GM23338 (cell line): ENCODE measurements at regions not wholly inside any gene's neighbourhood (a gene's known extent, or its start where the extent isn't known, plus 50 kb on each side); places are given as distances from the start of the nearest gene placed in this dataset.

Experiments used
- ATAC-seq: fragments of 200-7000 bp; cut with Tn5 transposase; 3 replicates; pipeline ENCODE4 v1.9.1; 2020
- DNase-seq: peaks from one replicate; pipeline ENCODE4 v3.0.0-alpha.2; 2015; ENCODE audit warnings: low spot score
- H2AFZ ChIP-seq: fragments of 200-600 bp; sonication (generic); 2 replicates; pipeline ENCODE4 v1.8.0; 2016; ENCODE audit warnings: antibody characterized with exemption, mild to moderate bottlenecking, moderate library complexity
- H3F3A ChIP-seq: fragments of 200-600 bp; sonication (generic); replicated peaks from 2 replicates; pipeline ENCODE4 v1.8.0; 2017; ENCODE audit warnings: antibody characterized with exemption, mixed run types, low read depth
- H3K27ac ChIP-seq: fragments of 200-600 bp; sonication (generic); 2 replicates; pipeline ENCODE4 v1.6.1; 2016; ENCODE audit warnings: low read depth
- H3K27me3 ChIP-seq: fragments of 200-600 bp; sonication (generic); 2 replicates; pipeline ENCODE4 v1.8.0; 2016; ENCODE audit warnings: mild to moderate bottlenecking, mixed run types, moderate library complexity; ENCODE audit not compliant: insufficient read depth
- H3K36me3 ChIP-seq: fragments of 200-600 bp; sonication (generic); 2 replicates; pipeline ENCODE4 v1.8.0; 2016; ENCODE audit warnings: mild to moderate bottlenecking; ENCODE audit not compliant: insufficient read depth
- H3K4me1 ChIP-seq: fragments of 200-600 bp; sonication (generic); 2 replicates; pipeline ENCODE4 v1.8.0; 2016; ENCODE audit warnings: mild to moderate bottlenecking, moderate library complexity; ENCODE audit not compliant: insufficient read depth
- H3K4me2 ChIP-seq: fragments of 200-600 bp; sonication (generic); 2 replicates; pipeline ENCODE4 v1.7.1; 2017; ENCODE audit warnings: mixed run types
- H3K4me3 ChIP-seq: fragments of 200-600 bp; sonication (generic); 2 replicates; pipeline ENCODE4 v1.6.1; 2016; ENCODE audit warnings: mixed run types
- H3K79me2 ChIP-seq: fragments of 200-600 bp; sonication (generic); replicated peaks from 2 replicates; pipeline ENCODE4 v1.8.0; 2017; ENCODE audit warnings: mild to moderate bottlenecking; ENCODE audit not compliant: insufficient read depth
- H3K9me2 ChIP-seq: fragments of 200-600 bp; sonication (generic); 2 replicates; pipeline ENCODE4 v1.8.0; 2017; ENCODE audit not compliant: insufficient read depth
- H4K20me1 ChIP-seq: fragments of 200-600 bp; sonication (generic); replicated peaks from 2 replicates; pipeline ENCODE4 v1.8.0; 2017; ENCODE audit warnings: mild to moderate bottlenecking; ENCODE audit not compliant: insufficient read depth
- H3K27ac Mint-ChIP-seq: 2 replicates; pipeline ENCODE4 v1.8.0; 2020; ENCODE audit warnings: inconsistent platforms, mild to moderate bottlenecking, moderate library complexity, mixed read lengths
- H3K27me3 Mint-ChIP-seq: 3 replicates; pipeline ENCODE4 v1.8.0; 2022; ENCODE audit warnings: low read depth, mild to moderate bottlenecking, moderate library complexity, mixed read lengths, inconsistent platforms; ENCODE audit not compliant: insufficient read depth, poor library complexity
- H3K36me3 Mint-ChIP-seq: 3 replicates; pipeline ENCODE4 v1.8.0; 2021; ENCODE audit warnings: low read depth, mild to moderate bottlenecking, inconsistent platforms, moderate library complexity, mixed read lengths
- H3K4me1 Mint-ChIP-seq: 3 replicates; pipeline ENCODE4 v1.8.0; 2020; ENCODE audit warnings: mild to moderate bottlenecking, inconsistent platforms, mixed read lengths
- H3K4me3 Mint-ChIP-seq: 3 replicates; pipeline ENCODE4 v1.8.0; 2021; ENCODE audit warnings: moderate library complexity, mild to moderate bottlenecking, inconsistent platforms, mixed read lengths
- H3K9me3 Mint-ChIP-seq: 3 replicates; pipeline ENCODE4 v1.8.0; 2020; ENCODE audit warnings: moderate library complexity, mild to moderate bottlenecking, inconsistent platforms, mixed read lengths
- CREB1 ChIP-seq: fragments of 250-450 bp; sonication (Bioruptor Pico); IDR thresholded peaks from 2 replicates; pipeline ENCODE4 v1.5.0; 2020; ENCODE audit warnings: low read depth, mild to moderate bottlenecking, moderate library complexity
- ETS1 ChIP-seq: IDR thresholded peaks from 2 replicates; pipeline ENCODE4 v1.6.1; 2016; ENCODE audit warnings: antibody characterized with exemption
- JUNB ChIP-seq: IDR thresholded peaks from one replicate; pipeline ENCODE4 v1.6.1; 2016; ENCODE audit warnings: antibody characterized with exemption; ENCODE audit not compliant: unreplicated experiment
- STAT1 ChIP-seq: IDR thresholded peaks from one replicate; pipeline ENCODE4 v1.6.1; 2016; ENCODE audit warnings: antibody characterized with exemption; ENCODE audit not compliant: unreplicated experiment
- ZNF114 ChIP-seq: fragments of 250-450 bp; sonication (Bioruptor Pico); IDR thresholded peaks from 2 replicates; pipeline ENCODE4 v1.5.0; 2020; ENCODE audit warnings: mild to moderate bottlenecking, moderate library complexity
- ZNF331 ChIP-seq: fragments of 250-450 bp; sonication (Bioruptor Pico); IDR thresholded peaks from 2 replicates; pipeline ENCODE4 v1.5.0; 2020; ENCODE audit warnings: low read depth, mild to moderate bottlenecking, moderate library complexity
- ZNF462 ChIP-seq: fragments of 250-450 bp; sonication (Bioruptor Pico); IDR thresholded peaks from 2 replicates; pipeline ENCODE4 v1.5.0; 2020; ENCODE audit warnings: mild to moderate bottlenecking, moderate library complexity
- TF ChIP-seq, protein P1 (sequence below), 2 experiments: fragments of 200-600 bp in 1 of 2; sonication (generic) in 1 of 2; conservative IDR thresholded peaks; 2 replicates each; pipeline versions ENCODE4 v1.5.1 to v1.6.1; 2016 to 2017; ENCODE audit warnings: antibody characterized with exemption in 2 of 2, low read depth in 2 of 2, mild to moderate bottlenecking in 2 of 2, moderate library complexity in 1 of 2

- no peaks in the 10 kb centered on the region; the same call in 1 of the 2 replicates for H3K9me2 ChIP-seq
- H3K27ac Mint-ChIP-seq, result no peak overlapping the region
These were observed 558.9 kb upstream of the WWC1 start for GRCh38 chr5:167732499-167732898.

More at GRCh38 chr5:167732499-167732898, 558.9 kb upstream of the WWC1 start:
- TF ChIP-seq STAT1 (no peak), ETS1 (no peak), CREB1 (CRISPR knock-in tag) (no peak), ZNF114 (no peak), ZNF462 (CRISPR knock-in tag) (no peak), ZNF331 (CRISPR knock-in tag) (no peak), JUNB (no peak)
- TF ChIP-seq, protein P1, sequence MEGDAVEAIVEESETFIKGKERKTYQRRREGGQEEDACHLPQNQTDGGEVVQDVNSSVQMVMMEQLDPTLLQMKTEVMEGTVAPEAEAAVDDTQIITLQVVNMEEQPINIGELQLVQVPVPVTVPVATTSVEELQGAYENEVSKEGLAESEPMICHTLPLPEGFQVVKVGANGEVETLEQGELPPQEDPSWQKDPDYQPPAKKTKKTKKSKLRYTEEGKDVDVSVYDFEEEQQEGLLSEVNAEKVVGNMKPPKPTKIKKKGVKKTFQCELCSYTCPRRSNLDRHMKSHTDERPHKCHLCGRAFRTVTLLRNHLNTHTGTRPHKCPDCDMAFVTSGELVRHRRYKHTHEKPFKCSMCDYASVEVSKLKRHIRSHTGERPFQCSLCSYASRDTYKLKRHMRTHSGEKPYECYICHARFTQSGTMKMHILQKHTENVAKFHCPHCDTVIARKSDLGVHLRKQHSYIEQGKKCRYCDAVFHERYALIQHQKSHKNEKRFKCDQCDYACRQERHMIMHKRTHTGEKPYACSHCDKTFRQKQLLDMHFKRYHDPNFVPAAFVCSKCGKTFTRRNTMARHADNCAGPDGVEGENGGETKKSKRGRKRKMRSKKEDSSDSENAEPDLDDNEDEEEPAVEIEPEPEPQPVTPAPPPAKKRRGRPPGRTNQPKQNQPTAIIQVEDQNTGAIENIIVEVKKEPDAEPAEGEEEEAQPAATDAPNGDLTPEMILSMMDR (conservative IDR thresholded peaks at IDR 0.05; ENCODE audit: low read depth in 2 of 2), result no peak
- Histone ChIP-seq H3K4me1 (peaks cover 24% of the 10 kb centered on the region), H3K27ac (no peak overlapping the region), H3K4me3 (no peak overlapping the region), H3K4me2 (no peak overlapping the region), H3K79me2 (no peaks in the 10 kb centered on the region), H3K36me3 (no peaks in the 10 kb centered on the region), H4K20me1 (no peaks in the 10 kb centered on the region), H3F3A (no peaks in the 10 kb centered on the region), H2AFZ (no peak overlapping the region), H3K27me3 (no peaks in the 10 kb centered on the region)
- Mint-ChIP-seq H3K9me3 (no peaks in the 10 kb centered on the region), H3K36me3 (no peaks in the 10 kb centered on the region), H3K4me3 (no peak overlapping the region), H3K4me1 (peaks cover 23% of the 10 kb centered on the region), H3K27me3 (peaks cover 2% of the 10 kb centered on the region)
- DNase-seq, result no peak
- ATAC-seq, result no peak
